SU-DHL-6 (cell line): ENCODE measurements at regions not wholly inside any gene's neighbourhood (a gene's known extent, or its start where the extent isn't known, plus 50 kb on each side); places are given as distances from the start of the nearest gene placed in this dataset.

Experiments
- EZH2phosphoT487 ChIP-seq: fragments of 200-600 bp; sonication (generic), shearing (Covaris generic); conservative IDR thresholded peaks from 2 replicates; pipeline ENCODE4 v1.6.1; 2018; ENCODE audit warnings: mild to moderate bottlenecking, antibody characterized with exemption, low read length, moderate library complexity, mixed read lengths
- TF ChIP-seq, protein P1 (sequence below): fragments of 200-600 bp; sonication (generic); IDR thresholded peaks from one replicate; pipeline ENCODE4 v1.5.1; 2017; ENCODE audit warnings: antibody characterized with exemption, mild to moderate bottlenecking, low read length, moderate library complexity; ENCODE audit not compliant: insufficient read depth, poor library complexity, severe bottlenecking

- TF ChIP-seq, protein P1, sequence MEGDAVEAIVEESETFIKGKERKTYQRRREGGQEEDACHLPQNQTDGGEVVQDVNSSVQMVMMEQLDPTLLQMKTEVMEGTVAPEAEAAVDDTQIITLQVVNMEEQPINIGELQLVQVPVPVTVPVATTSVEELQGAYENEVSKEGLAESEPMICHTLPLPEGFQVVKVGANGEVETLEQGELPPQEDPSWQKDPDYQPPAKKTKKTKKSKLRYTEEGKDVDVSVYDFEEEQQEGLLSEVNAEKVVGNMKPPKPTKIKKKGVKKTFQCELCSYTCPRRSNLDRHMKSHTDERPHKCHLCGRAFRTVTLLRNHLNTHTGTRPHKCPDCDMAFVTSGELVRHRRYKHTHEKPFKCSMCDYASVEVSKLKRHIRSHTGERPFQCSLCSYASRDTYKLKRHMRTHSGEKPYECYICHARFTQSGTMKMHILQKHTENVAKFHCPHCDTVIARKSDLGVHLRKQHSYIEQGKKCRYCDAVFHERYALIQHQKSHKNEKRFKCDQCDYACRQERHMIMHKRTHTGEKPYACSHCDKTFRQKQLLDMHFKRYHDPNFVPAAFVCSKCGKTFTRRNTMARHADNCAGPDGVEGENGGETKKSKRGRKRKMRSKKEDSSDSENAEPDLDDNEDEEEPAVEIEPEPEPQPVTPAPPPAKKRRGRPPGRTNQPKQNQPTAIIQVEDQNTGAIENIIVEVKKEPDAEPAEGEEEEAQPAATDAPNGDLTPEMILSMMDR: no peak
- no peak for TF ChIP-seq EZH2phosphoT487
Observed at GRCh38 chr1:30199563-30199962, 523.8 kb downstream of the MATN1 start.
